ENCODE measurements at regions not wholly inside any gene's neighbourhood (a gene's known extent, or its start where the extent isn't known, plus 50 kb on each side); places are given as distances from the start of the nearest gene placed in this dataset.
"Not testable (repeated sequence)": the region's sequence is repeated elsewhere in the genome, so short reads cannot be mapped to it uniquely, and the experiment has no call there.

DNA sequence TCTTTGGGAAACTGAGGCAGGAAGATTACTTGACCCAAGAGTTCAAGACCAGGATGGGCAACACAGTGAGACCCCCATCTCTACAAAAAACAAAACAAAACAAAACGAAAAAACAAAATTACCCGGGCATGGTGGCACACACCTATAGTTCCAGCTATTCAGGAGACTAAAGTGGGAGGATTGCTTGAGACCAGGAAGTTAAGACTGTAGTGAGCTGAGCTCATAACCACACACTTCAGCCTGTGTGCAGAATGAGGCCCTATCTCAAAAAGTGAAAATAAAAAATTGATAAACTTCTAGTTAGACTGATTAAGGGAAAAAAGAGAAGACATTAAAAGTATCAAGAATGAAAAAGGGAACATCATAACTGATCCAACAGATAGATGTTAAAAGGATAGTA lies 154.0 kb downstream of the RHOU start:
- H3K79me2 ChIP-seq (ENCODE audit: low read length), result no peaks in the 10 kb centered on the region
- H3K9me3 ChIP-seq (replicated peaks; ENCODE audit: insufficient read depth, low read length), result no peaks in the 10 kb centered on the region
- no peaks in the 10 kb centered on the region for H3K36me3 ChIP-seq (replicated peaks; ENCODE audit: insufficient read depth, low read length)
- TF ChIP-seq EZH2 (optimal IDR thresholded peaks at IDR 0.05; ENCODE audit: low read depth, low read length), result no peak
- TF ChIP-seq, protein P1, sequence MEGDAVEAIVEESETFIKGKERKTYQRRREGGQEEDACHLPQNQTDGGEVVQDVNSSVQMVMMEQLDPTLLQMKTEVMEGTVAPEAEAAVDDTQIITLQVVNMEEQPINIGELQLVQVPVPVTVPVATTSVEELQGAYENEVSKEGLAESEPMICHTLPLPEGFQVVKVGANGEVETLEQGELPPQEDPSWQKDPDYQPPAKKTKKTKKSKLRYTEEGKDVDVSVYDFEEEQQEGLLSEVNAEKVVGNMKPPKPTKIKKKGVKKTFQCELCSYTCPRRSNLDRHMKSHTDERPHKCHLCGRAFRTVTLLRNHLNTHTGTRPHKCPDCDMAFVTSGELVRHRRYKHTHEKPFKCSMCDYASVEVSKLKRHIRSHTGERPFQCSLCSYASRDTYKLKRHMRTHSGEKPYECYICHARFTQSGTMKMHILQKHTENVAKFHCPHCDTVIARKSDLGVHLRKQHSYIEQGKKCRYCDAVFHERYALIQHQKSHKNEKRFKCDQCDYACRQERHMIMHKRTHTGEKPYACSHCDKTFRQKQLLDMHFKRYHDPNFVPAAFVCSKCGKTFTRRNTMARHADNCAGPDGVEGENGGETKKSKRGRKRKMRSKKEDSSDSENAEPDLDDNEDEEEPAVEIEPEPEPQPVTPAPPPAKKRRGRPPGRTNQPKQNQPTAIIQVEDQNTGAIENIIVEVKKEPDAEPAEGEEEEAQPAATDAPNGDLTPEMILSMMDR (IDR thresholded peaks at IDR 0.05; ENCODE audit: low read length), result no peak
- no peak for TF ChIP-seq EZH2phosphoT487 (IDR thresholded peaks at IDR 0.05; ENCODE audit: low read length)
- H2AFZ ChIP-seq (ENCODE audit: low read length), result no peak overlapping the region
- H3K9ac ChIP-seq (ENCODE audit: low read length), result no peak overlapping the region
- no peak for DNase-seq
- H3K27me3 ChIP-seq (replicated peaks; ENCODE audit: insufficient read depth, low read length), result no peaks in the 10 kb centered on the region
- H3F3A ChIP-seq (ENCODE audit: insufficient read depth, low read length), result no peaks in the 10 kb centered on the region
- H3K4me3 ChIP-seq (ENCODE audit: low read length), result no peak overlapping the region
- H4K20me1 ChIP-seq (ENCODE audit: insufficient read depth, low read length), result no peaks in the 10 kb centered on the region
- no peaks in the 10 kb centered on the region for H3K4me1 ChIP-seq (ENCODE audit: low read length)
- H3K9me2 ChIP-seq (replicated peaks; ENCODE audit: insufficient read depth, low read length), result no peaks in the 10 kb centered on the region
- H3K27ac ChIP-seq (ENCODE audit: low read length), result no peak overlapping the region
- no peak overlapping the region for H3K4me2 ChIP-seq (ENCODE audit: low read depth, low read length)

DNA sequence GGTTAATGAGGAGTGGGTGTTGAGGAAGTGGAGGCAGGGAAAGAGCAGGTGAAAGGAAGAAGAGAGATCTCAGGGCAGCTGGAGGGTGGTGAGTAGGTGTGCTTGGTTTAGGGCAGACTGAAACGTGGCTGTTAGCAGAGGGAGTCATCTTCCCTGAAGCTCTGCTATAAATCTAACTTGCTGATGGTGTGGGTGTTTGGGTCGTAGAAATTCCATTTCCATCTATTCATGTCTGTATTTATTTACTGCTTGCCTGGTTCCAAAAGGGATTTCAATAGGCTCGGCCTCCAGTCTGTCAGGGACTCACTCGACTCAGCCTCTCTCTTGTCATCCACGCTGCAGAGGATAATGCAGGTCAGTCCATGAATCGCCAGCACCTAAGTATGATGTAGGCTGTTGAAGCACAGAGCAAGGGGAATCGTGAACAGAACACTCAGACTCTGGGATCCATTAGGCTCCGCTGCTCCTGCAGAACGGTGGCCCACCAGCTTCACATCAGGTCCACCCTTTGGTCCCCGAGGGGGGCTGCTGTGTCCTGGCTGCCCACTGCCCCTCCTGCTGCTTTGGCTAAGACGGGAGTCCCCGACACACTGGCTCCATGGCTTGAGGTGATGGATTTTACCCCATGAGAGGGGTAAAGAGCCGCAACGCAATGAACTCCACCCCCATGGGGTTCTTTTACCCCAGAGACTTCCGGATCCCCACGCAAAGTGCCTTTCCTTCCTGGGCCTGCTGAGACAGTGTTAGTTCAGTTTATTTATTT lies 156.2 kb downstream of the RHOU start:
- H3K4me1 ChIP-seq (ENCODE audit: low read length), result no peaks in the 10 kb centered on the region
- H3K9me3 ChIP-seq (replicated peaks; ENCODE audit: insufficient read depth, low read length), result no peaks in the 10 kb centered on the region
- H3K9me2 ChIP-seq (replicated peaks; ENCODE audit: insufficient read depth, low read length), result no peaks in the 10 kb centered on the region
- TF ChIP-seq, protein P1 (IDR thresholded peaks at IDR 0.05; ENCODE audit: low read length), result no peak
- TF ChIP-seq EZH2phosphoT487 (IDR thresholded peaks at IDR 0.05; ENCODE audit: low read length) (no peak), EZH2 (optimal IDR thresholded peaks at IDR 0.05; ENCODE audit: low read depth, low read length) (no peak)
- H2AFZ ChIP-seq (ENCODE audit: low read length), result no peak overlapping the region
- DNase-seq, result no peak
- no peaks in the 10 kb centered on the region for H3K79me2 ChIP-seq (ENCODE audit: low read length)
- no peak overlapping the region for H3K4me2 ChIP-seq (ENCODE audit: low read depth, low read length)
- no peak overlapping the region for H3K9ac ChIP-seq (ENCODE audit: low read length)
- no peaks in the 10 kb centered on the region for H3F3A ChIP-seq (ENCODE audit: insufficient read depth, low read length)
- H3K27ac ChIP-seq (ENCODE audit: low read length), result no peak overlapping the region
- no peak overlapping the region for H3K4me3 ChIP-seq (ENCODE audit: low read length)
- H3K27me3 ChIP-seq (replicated peaks; ENCODE audit: insufficient read depth, low read length), result no peaks in the 10 kb centered on the region
- H3K36me3 ChIP-seq (replicated peaks; ENCODE audit: insufficient read depth, low read length), result no peaks in the 10 kb centered on the region
- no peaks in the 10 kb centered on the region for H4K20me1 ChIP-seq (ENCODE audit: insufficient read depth, low read length)

DNA sequence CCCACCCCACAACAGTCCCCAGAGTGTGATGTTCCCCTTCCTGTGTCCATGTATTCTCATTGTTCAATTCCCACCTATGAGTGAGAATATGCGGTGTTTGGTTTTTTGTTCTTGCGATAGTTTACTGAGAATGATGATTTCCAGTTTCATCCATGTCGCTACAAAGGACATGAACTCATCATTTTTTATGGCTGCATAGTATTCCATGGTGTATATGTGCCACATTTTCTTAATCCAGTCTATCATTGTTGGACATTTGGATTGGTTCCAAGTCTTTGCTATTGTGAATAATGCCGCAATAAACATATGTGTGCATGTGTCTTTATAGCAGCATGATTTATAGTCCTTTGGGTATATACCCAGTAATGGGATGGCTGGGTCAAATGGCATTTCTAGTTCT lies 156.9 kb downstream of the RHOU start:
- not testable (repeated sequence) for H3K4me1 ChIP-seq (ENCODE audit: low read length); H3K9me3 ChIP-seq (replicated peaks; ENCODE audit: insufficient read depth, low read length); H2AFZ ChIP-seq (ENCODE audit: low read length); H3K9me2 ChIP-seq (replicated peaks; ENCODE audit: insufficient read depth, low read length); H3K9ac ChIP-seq (ENCODE audit: low read length); H3K4me3 ChIP-seq (ENCODE audit: low read length); H3K4me2 ChIP-seq (ENCODE audit: low read depth, low read length); H3K36me3 ChIP-seq (replicated peaks; ENCODE audit: insufficient read depth, low read length); DNase-seq; H3F3A ChIP-seq (ENCODE audit: insufficient read depth, low read length); H3K27me3 ChIP-seq (replicated peaks; ENCODE audit: insufficient read depth, low read length); H3K79me2 ChIP-seq (ENCODE audit: low read length); H4K20me1 ChIP-seq (ENCODE audit: insufficient read depth, low read length); H3K27ac ChIP-seq (ENCODE audit: low read length)

DNA sequence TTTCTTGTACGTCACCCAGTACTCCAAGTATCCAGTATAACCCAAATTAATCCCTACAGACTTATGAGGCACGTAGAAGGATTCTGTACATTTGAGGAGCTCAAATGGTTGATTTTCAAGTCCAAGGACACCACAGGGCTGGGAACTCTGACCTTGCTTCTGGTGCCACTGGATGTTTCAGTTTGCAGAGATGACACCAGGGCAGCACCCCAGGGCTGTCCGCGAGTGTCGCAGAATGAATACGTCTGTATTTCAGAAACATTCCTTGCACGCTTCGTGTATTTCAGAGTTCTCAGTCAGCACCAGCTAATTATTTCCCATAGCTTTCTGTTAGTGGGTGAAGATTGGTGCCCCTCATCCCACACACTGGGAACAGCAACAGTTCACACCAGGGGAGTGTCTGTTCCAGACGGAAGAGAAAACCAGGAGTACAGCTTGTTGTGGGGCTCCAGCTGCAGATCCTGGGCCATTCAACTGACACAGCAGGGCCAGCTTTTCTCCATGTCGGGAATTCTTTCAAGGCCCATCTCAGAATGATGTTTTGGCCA lies 159.2 kb downstream of the RHOU start:
- TF ChIP-seq, protein P1 (IDR thresholded peaks at IDR 0.05; ENCODE audit: low read length), result no peak
- no peak overlapping the region for H3K4me2 ChIP-seq (ENCODE audit: low read depth, low read length)
- H3K9me2 ChIP-seq (replicated peaks; ENCODE audit: insufficient read depth, low read length), result no peaks in the 10 kb centered on the region
- DNase-seq, result no peak
- H3F3A ChIP-seq (ENCODE audit: insufficient read depth, low read length), result no peaks in the 10 kb centered on the region
- H3K27ac ChIP-seq (ENCODE audit: low read length), result no peak overlapping the region
- no peaks in the 10 kb centered on the region for H3K36me3 ChIP-seq (replicated peaks; ENCODE audit: insufficient read depth, low read length)
- H4K20me1 ChIP-seq (ENCODE audit: insufficient read depth, low read length), result no peaks in the 10 kb centered on the region
- no peak overlapping the region for H2AFZ ChIP-seq (ENCODE audit: low read length)
- no peaks in the 10 kb centered on the region for H3K79me2 ChIP-seq (ENCODE audit: low read length)
- no peak overlapping the region for H3K4me3 ChIP-seq (ENCODE audit: low read length)
- H3K9ac ChIP-seq (ENCODE audit: low read length), result no peak overlapping the region
- H3K4me1 ChIP-seq (ENCODE audit: low read length), result no peaks in the 10 kb centered on the region
- no peaks in the 10 kb centered on the region for H3K9me3 ChIP-seq (replicated peaks; ENCODE audit: insufficient read depth, low read length)
- no peaks in the 10 kb centered on the region for H3K27me3 ChIP-seq (replicated peaks; ENCODE audit: insufficient read depth, low read length)
